GM18502 (cell line): ENCODE measurements at regions not wholly inside any gene's neighbourhood (a gene's known extent, or its start where the extent isn't known, plus 50 kb on each side); places are given as distances from the start of the nearest gene placed in this dataset.
A peak's percentile ranks its signal among the peaks of the same experiment; 100 is the strongest.

Experiments
- ATAC-seq: cut with Tn5 transposase; IDR thresholded peaks from one replicate; pipeline ENCODE4 v1.9.1; 2021; ENCODE audit warnings: mild to moderate bottlenecking; ENCODE audit not compliant: unreplicated experiment, poor library complexity

DNA sequence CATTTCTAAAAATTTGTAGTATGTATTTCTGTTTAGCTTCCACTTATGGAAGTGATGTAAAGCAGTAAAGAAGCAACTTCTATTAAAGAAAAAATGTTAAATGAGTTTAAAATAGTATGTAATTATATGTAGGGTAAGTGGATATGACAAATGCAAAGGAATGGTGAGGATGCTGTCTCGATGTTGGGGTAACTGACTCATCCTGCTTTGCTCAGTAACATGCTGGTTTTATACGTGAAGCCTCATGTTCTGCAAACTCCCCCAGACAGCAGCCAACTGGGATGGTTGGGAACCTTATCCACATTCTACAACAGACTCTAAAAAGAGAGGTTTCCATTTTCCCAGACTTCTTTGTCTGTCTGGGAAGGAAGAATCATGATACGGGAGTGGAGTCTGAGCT, 1006.4 kb upstream of the TMEM132C start:
- ATAC-seq, result no peak

DNA sequence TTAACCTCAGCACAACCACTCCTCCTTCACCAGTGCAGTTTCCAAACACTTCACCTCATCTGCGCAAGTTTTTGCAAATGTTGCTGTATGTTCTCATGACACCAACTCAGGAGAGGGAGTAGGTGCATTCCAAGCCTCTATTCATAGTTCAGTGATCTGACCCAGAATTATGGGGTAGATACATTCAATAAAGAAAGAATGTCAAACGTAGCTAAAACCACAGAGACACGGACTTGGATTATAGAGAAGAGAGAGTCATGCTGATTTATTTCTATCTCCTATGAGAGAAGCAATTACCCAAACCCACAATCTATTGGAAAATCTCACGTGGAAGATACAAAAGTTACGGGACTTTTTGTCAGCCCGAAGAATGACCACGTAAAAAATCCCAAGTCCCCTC, 1006.0 kb upstream of the TMEM132C start:
- no peak for ATAC-seq

DNA sequence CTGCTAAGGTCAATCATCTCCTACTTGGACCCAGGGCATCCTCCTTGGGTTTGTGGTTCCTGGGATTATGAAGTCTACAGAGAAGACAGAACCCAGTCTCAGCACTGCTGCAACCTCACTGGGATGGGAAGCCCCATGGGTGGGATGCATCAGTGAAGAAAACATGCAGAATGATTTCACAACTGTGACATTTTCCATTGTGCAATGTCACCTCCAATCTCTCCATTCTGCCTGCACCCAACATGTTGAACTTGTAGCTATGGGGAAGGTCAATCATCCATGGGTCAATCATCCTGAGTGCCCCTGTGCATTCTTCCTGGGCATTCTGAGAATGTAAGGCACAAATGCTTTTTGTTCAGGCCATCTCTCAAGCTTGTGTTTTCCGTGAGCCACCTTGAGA, 1004.4 kb upstream of the TMEM132C start:
- ATAC-seq, result no peak

DNA sequence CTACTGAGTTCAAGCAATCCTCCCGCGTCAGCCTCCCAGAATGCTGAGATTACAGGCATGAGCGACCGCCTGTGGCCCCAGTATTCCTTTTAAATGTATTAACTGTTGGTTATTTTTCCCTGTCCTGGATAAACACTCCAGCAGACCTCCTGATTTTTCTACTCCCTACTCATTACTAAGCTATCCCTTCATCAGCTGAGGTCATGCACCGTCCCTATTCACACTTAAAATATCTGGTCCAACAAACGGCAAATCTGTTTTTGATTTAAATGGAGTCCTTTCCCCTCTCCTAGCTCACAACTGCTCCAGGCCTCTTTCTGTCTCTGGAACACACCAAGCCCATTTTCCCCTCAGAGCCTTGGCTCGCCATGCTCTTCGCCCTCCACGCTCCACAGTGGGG, 1003.3 kb upstream of the TMEM132C start:
- no peak for ATAC-seq

- no peak for ATAC-seq
Measured at GRCh38 chr12:127267128-127267527, 999.8 kb upstream of the TMEM132C start.

- no peak for ATAC-seq
Measured at GRCh38 chr12:127268213-127268612, 998.8 kb upstream of the TMEM132C start.

- no peak for ATAC-seq
Measured at GRCh38 chr12:127268706-127269425, 998.1 kb upstream of the TMEM132C start.

DNA sequence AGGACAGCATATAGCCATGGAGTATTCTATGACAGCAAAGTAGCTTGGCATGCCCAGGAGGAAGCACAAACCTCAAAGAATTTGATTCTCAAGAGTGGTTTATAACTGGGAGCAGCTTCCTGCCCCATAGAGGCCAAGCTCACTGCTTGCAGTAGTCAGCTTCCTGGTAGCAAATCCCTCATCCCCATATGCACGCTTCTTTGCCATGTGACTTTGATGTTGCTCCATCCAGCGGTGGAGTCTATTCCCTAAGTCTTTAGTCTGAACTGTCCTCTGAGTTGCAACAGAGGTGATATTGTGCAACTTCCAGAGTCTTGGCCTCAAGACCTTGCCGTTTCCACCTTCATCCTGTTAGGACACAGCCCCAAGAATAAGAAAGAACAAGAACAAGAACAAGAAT, 996.8 kb upstream of the TMEM132C start:
- ATAC-seq, result no peak

- ATAC-seq, result no peak
Measured at GRCh38 chr12:127271776-127272175, 995.2 kb upstream of the TMEM132C start.

DNA sequence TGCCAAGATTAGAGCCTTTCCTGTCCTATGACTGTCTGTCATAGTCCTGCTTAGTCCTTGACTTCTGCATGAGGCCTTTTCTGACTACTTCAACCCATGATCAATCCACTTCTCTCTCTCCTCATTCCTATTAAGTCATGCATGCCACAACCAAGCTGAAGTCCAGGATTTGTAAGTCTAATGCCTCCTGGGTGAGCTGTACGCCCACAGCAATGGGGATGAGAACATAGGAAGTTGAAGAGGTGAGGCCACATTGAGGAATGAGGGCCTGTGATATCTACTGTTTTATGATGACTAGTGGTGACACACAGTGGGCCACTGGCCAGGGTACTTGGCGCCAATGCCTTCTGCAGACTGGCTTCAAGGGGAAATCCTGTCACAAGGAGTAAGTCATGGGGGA, 994.1 kb upstream of the TMEM132C start:
- no peak for ATAC-seq

DNA sequence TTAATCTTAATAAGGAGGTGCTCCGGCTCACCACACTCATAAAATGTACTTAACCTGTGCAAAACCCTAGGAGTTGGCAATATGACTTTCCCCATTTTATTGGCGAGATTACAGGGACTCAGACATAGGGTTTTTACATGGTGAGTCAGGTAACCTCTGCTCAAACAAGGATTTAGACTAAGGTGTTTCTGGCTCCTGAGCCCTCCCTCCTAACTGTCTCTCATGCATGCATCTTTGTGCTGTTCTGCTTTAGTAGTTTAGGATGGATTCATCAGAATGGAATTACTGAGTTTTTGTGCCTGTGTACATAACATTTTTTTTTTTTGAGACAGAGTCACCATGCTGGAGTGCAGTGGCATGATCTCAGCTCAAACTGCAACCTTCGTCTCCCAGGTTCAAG, 993.3 kb upstream of the TMEM132C start:
- ATAC-seq, result no peak

- ATAC-seq, result no peak
Measured at GRCh38 chr12:127275416-127275815, 991.6 kb upstream of the TMEM132C start.

- no peak for ATAC-seq
Measured at GRCh38 chr12:127277882-127278281, 989.1 kb upstream of the TMEM132C start.

DNA sequence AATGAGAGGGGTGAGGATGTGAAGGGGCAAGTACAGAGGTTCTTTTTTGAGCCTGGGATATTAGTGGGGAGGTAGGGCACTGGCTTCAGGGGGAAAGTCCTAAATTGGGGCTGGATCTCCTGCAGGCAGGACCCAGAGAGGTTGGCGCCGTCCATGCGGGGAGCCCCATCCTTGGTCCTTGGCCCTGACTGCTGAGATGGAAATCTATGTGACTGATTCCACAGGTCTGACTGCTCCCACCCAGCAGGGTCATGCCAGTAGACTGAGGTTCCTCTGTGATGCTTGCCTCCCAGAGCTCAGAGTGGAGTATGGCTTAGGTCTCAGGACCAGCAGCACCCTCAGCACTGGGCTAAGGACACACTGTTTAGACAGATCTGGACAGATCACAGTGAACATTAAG, 988.6 kb upstream of the TMEM132C start:
- ATAC-seq, result no peak

GRCh38 chr12:127280393-127281275, 986.3 kb upstream of the TMEM132C start:
- peak; percentile 83 for ATAC-seq

DNA sequence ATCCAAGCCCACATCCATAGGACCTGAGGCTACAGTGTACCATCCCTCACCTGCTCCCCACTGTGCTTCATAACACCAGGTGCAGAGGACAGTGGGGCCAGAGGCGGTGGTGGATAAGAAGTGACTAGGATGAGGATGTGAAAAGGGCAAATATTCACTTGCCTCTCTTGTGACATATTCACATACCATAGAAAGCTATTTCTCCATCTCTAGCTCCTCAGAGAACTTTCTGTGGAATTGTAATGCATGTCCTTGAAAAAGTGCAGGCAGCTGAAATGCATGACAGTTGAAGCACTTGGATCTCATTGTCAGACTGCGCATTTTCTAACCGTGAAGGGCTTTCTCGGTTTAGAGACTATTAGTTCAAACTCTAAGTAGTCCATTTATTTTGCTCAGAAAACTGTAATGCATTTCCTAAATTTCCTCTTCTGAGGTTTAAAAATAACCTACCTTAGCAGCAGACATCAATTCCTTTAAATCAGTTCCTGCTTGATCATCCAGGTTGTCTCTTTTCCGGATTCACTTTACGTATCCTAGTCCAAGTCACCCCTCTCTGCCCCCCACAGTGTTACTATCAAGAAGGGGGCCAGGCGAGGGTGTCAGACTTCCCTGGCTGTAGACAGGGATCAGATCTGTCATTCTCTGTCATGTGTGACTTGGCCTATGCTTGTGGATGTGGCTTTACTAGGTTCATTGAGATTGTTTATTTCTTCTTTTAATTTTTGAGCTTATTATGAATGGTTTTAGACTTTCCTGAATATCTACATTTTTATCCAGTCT, 984.0 kb upstream of the TMEM132C start:
- ATAC-seq, result no peak

- no peak for ATAC-seq
Measured at GRCh38 chr12:127284021-127284420, 982.9 kb upstream of the TMEM132C start.

DNA sequence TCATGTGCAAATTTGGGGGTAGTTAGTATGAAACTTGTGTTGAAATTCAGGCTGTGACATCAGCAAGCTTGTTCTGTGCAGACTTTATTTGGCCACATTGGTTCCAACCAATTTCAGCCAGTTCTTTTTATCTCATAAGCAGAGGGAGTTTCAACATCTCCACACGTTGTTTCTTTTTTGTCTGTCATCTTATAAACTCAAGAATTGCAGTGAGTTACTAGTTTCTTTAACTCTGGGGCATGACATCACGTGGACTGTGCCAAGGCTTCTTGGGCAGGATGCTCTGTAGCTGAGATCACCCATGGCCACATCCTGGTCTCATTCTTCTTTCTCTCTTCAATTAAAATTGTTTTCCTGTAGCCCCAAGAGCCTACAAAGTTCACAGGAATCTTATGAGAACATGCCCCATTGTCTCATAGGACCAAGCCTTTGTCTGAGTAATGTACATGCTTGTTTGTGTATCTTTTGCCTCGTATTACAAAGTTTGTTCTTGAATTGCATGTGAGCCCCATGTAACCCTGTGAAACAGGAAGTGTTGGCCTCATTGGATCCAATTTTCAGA, 982.0 kb upstream of the TMEM132C start:
- ATAC-seq, result no peak

DNA sequence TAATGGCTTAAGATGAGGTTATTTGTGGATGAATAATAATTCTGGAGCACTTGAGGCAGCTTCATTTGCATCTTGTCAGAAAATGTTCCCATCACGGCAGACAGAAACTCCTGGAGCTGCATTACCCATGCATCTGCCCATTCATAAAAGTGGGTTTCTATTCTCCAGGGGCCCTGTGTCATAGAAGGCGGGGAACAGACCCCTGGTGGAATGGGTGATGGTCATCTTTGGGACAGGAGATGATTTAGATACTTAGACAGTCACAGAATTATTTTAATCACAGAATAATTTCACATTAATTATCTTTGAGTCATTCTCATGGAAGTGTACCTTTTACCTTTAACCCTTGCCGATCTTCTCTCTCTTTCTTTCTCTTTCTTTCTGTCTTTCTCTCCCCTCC, 980.7 kb upstream of the TMEM132C start:
- no peak for ATAC-seq

- ATAC-seq, result no peak
Measured at GRCh38 chr12:127287256-127287655, 979.7 kb upstream of the TMEM132C start.

DNA sequence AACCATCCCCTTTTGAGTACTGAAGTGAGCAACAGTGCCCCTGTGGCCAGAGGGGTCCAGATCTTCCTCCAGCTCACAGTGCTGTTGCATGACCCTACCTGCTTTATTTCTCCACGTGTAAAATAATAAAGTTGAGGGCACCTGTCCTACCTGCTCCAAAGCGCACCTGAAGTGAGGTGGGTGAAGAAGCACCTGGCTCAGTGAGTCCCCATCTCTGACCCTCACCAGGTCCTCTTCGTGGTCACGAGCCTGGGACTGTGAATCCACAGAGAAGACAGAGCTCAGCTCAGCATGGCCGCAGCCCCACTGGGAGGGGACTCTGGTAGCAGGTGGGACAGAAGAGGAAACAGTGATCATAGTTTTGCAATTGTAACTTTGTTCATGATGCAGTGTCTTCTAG, 976.7 kb upstream of the TMEM132C start:
- no peak for ATAC-seq
